Trophoblast cell (in vitro differentiated cells and primary cell): ENCODE measurements at regions not wholly inside any gene's neighbourhood (a gene's known extent, or its start where the extent isn't known, plus 50 kb on each side); places are given as distances from the start of the nearest gene placed in this dataset.

Experiments
- DNase-seq, 2 donors: peaks; one replicate each; pipeline ENCODE4 v3.0.0-alpha.2; 2016
- H2AFZ ChIP-seq: 2 replicates; pipeline ENCODE4 v1.6.1; 2013; ENCODE audit warnings: low read length, moderate library complexity, mild to moderate bottlenecking; ENCODE audit not compliant: insufficient read depth, poor library complexity
- H2AK5ac ChIP-seq: 2 replicates; pipeline ENCODE4 v1.6.1; 2013; ENCODE audit warnings: mild to moderate bottlenecking, low read length
- H2BK120ac ChIP-seq: 2 replicates; pipeline ENCODE4 v1.6.1; 2013; ENCODE audit warnings: low read length, mild to moderate bottlenecking, moderate library complexity; ENCODE audit not compliant: insufficient read depth, poor library complexity
- H2BK12ac ChIP-seq: 2 replicates; pipeline ENCODE4 v1.6.1; 2013; ENCODE audit warnings: mild to moderate bottlenecking, low read length, moderate library complexity
- H2BK5ac ChIP-seq: 2 replicates; pipeline ENCODE4 v1.6.1; 2013; ENCODE audit warnings: low read length, low read depth, moderate library complexity, mild to moderate bottlenecking; ENCODE audit not compliant: poor library complexity
- H3K14ac ChIP-seq: 2 replicates; pipeline ENCODE4 v1.6.1; 2013; ENCODE audit warnings: mild to moderate bottlenecking, low read length
- H3K18ac ChIP-seq: 2 replicates; pipeline ENCODE4 v1.6.1; 2013; ENCODE audit warnings: mild to moderate bottlenecking, low read length
- H3K23ac ChIP-seq: 2 replicates; pipeline ENCODE4 v1.6.1; 2013; ENCODE audit warnings: low read length
- H3K27ac ChIP-seq: 2 replicates; pipeline ENCODE4 v1.5.1; 2013; ENCODE audit warnings: low read depth, mild to moderate bottlenecking, inconsistent platforms, low read length, moderate library complexity
- H3K27me3 ChIP-seq: 2 replicates; pipeline ENCODE4 v1.6.1; 2013; ENCODE audit warnings: inconsistent platforms, mild to moderate bottlenecking, low read length, moderate library complexity; ENCODE audit not compliant: insufficient read depth
- H3K36me3 ChIP-seq, 2 experiments: 1 replicate in 1 of 2; 2 replicates in 1 of 2; pipeline ENCODE4 v1.6.1; 2013; ENCODE audit warnings: low read length in 2 of 2, mild to moderate bottlenecking in 2 of 2, moderate library complexity in 1 of 2; ENCODE audit not compliant: insufficient read depth in 2 of 2, control insufficient read depth in 1 of 2
- H3K4ac ChIP-seq: 2 replicates; pipeline ENCODE4 v1.6.1; 2013; ENCODE audit warnings: low read depth, mild to moderate bottlenecking, low read length, moderate library complexity
- H3K4me1 ChIP-seq, 2 experiments: 1 replicate in 1 of 2; 2 replicates in 1 of 2; pipeline ENCODE4 v1.6.1; 2013; ENCODE audit warnings: low read length in 2 of 2, mild to moderate bottlenecking in 2 of 2, moderate library complexity in 1 of 2; ENCODE audit not compliant: insufficient read depth in 2 of 2, control insufficient read depth in 1 of 2
- H3K4me2 ChIP-seq: 2 replicates; pipeline ENCODE4 v1.6.1; 2013; ENCODE audit warnings: inconsistent platforms, mild to moderate bottlenecking, low read length, moderate library complexity
- H3K4me3 ChIP-seq: 2 replicates; pipeline ENCODE4 v1.5.1; 2013; ENCODE audit warnings: mild to moderate bottlenecking, low read depth, low read length, inconsistent platforms
- H3K79me1 ChIP-seq: one replicate; pipeline ENCODE4 v1.6.1; 2013; ENCODE audit warnings: low read length
- H3K79me2 ChIP-seq: 2 replicates; pipeline ENCODE4 v1.6.1; 2013; ENCODE audit warnings: low read length, mild to moderate bottlenecking; ENCODE audit not compliant: control insufficient read depth, insufficient read depth, poor library complexity
- H3K9ac ChIP-seq: 2 replicates; pipeline ENCODE4 v1.6.1; 2013; ENCODE audit warnings: mild to moderate bottlenecking, low read length
- H3K9me3 ChIP-seq: 2 replicates; pipeline ENCODE4 v1.6.1; 2013; ENCODE audit warnings: low read depth, mild to moderate bottlenecking, control low read depth, inconsistent platforms, low read length; ENCODE audit not compliant: insufficient read depth
- H4K12ac ChIP-seq: 2 replicates; pipeline ENCODE4 v1.6.1; 2013; ENCODE audit warnings: low read depth, mild to moderate bottlenecking, low read length, moderate library complexity
- H4K8ac ChIP-seq: 2 replicates; pipeline ENCODE4 v1.6.1; 2013; ENCODE audit warnings: low read depth, mild to moderate bottlenecking, low read length, moderate library complexity
- H4K91ac ChIP-seq: one replicate; pipeline ENCODE4 v1.6.1; 2013; ENCODE audit warnings: low read depth, mild to moderate bottlenecking, low read length, moderate library complexity
- WGBS: extraction: QIAGEN DNeasy Blood & Tissue Kit; methylation state at CpG from one replicate; pipeline ENCODE4 v1.1.7; 2013; ENCODE audit warnings: missing lambda C conversion rate; ENCODE audit not compliant: insufficient read length, insufficient coverage; ENCODE audit errors: extremely low coverage; 5-methylcytosine and 5-hydroxymethylcytosine counted together

DNA sequence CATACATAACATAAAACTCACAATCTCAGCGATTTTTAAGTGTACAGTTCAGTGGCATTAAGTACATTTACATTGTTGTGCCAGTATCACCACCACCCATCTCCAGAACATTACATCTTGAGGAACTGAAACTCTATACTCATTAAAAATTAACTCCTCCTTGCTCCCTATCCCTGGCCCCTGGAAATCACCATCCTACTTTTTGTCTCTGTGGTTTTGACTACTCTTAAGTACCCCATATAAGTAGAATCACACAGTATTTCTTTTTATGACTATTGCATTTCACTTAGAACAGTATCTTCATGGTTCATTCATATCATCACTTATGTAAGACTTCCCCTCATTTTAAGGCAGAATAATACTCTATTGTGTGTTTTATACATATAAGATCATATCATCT is 1108.1 kb downstream of the GRIK2 start:
- Histone ChIP-seq H3K14ac (no peak overlapping the region), H4K91ac (no peak overlapping the region), H3K4me2 (no peak overlapping the region), H2BK5ac (no peak overlapping the region), H3K4me3 (no peak overlapping the region), H3K36me3 (no peaks in the 10 kb centered on the region), H2BK12ac (no peak overlapping the region), H2AK5ac (no peak overlapping the region), H3K27ac (no peak overlapping the region), H4K12ac (no peak overlapping the region), H2AFZ (no peak overlapping the region), H3K79me1 (no peaks in the 10 kb centered on the region), H3K4ac (no peak overlapping the region), H3K4me1 (no peaks in the 10 kb centered on the region), H2BK120ac (no peak overlapping the region), H3K79me2 (no peaks in the 10 kb centered on the region), H3K27me3 (no peaks in the 10 kb centered on the region), H3K18ac (no peak overlapping the region), H3K23ac (no peak overlapping the region), H4K8ac (no peak overlapping the region), H3K9ac (no peak overlapping the region), H3K9me3 (no peaks in the 10 kb centered on the region)
- DNase-seq = no peak
- WGBS = no CpG with 5 or more reads among the region's 1 CpG

DNA sequence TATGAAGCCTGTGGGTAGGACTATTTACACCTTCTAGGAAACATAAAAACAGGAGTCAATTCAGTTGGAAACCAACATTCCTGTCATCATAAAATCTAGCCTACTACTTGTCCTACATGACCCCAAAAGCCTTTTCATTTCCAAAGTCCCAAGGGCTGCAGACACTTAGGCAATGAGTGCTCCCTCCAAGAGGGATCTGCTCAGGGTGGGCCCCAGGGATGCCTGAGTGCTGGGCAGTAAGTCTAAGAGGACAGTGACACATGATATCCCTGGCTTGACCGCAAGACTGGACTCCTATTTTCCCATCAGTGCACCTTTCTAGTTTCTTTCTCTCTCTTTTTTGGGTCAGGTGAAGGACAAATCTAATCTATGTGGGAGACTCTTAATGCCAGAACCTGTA is 1101.3 kb downstream of the GRIK2 start:
- no peak overlapping the region for H3K9ac ChIP-seq
- H2AFZ ChIP-seq = no peak overlapping the region
- H3K27me3 ChIP-seq = no peaks in the 10 kb centered on the region
- no peaks in the 10 kb centered on the region for H3K79me2 ChIP-seq
- H3K18ac ChIP-seq = no peak overlapping the region
- H2AK5ac ChIP-seq = no peak overlapping the region
- H2BK120ac ChIP-seq = no peak overlapping the region
- H4K12ac ChIP-seq = no peak overlapping the region
- H3K79me1 ChIP-seq = no peaks in the 10 kb centered on the region
- H3K23ac ChIP-seq = no peak overlapping the region
- no peak overlapping the region for H3K4me3 ChIP-seq
- no peak overlapping the region for H3K4ac ChIP-seq
- no CpG with 5 or more reads among the region's 1 CpG for WGBS
- DNase-seq = no peak
- H3K36me3 ChIP-seq = no peaks in the 10 kb centered on the region
- no peak overlapping the region for H4K8ac ChIP-seq
- H3K27ac ChIP-seq = no peak overlapping the region
- no peaks in the 10 kb centered on the region for H3K9me3 ChIP-seq
- no peak overlapping the region for H2BK5ac ChIP-seq
- H3K14ac ChIP-seq = no peak overlapping the region
- no peak overlapping the region for H4K91ac ChIP-seq
- no peak overlapping the region for H3K4me2 ChIP-seq
- H2BK12ac ChIP-seq = no peak overlapping the region
- H3K4me1 ChIP-seq = no peaks in the 10 kb centered on the region

DNA sequence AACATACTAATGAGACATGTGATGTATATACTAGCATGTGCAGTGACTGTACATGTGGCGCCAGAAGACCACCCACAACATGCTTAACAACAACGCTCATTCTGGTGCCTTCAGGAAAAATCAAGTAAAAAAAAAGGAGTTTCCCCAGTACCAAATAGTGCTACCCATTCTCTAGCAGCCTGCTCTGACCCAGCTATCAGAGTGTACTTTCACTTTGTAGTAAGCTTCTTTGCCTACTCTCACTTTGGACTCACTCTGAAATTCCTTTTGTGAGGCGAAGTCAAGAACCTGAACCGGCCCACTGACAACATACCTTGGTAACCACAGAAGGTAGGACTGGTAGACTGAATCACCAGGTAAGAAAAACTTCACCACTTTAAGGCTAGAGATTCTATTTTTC is 1100.0 kb downstream of the GRIK2 start:
- Histone ChIP-seq H3K9me3 (no peaks in the 10 kb centered on the region), H3K4me3 (no peak overlapping the region), H3K4me2 (no peak overlapping the region), H3K79me1 (no peaks in the 10 kb centered on the region), H3K23ac (no peak overlapping the region), H3K36me3 (no peaks in the 10 kb centered on the region), H2BK5ac (no peak overlapping the region), H3K4ac (no peak overlapping the region), H2BK12ac (no peak overlapping the region), H4K8ac (no peak overlapping the region), H2BK120ac (no peak overlapping the region), H2AK5ac (no peak overlapping the region), H3K9ac (no peak overlapping the region), H3K4me1 (no peaks in the 10 kb centered on the region), H3K27me3 (no peaks in the 10 kb centered on the region), H3K14ac (no peak overlapping the region), H4K12ac (no peak overlapping the region), H3K18ac (no peak overlapping the region), H3K27ac (no peak overlapping the region), H4K91ac (no peak overlapping the region), H3K79me2 (no peaks in the 10 kb centered on the region), H2AFZ (no peak overlapping the region)
- WGBS = no CpG with 5 or more reads among the region's 4 CpGs
- no peak for DNase-seq

DNA sequence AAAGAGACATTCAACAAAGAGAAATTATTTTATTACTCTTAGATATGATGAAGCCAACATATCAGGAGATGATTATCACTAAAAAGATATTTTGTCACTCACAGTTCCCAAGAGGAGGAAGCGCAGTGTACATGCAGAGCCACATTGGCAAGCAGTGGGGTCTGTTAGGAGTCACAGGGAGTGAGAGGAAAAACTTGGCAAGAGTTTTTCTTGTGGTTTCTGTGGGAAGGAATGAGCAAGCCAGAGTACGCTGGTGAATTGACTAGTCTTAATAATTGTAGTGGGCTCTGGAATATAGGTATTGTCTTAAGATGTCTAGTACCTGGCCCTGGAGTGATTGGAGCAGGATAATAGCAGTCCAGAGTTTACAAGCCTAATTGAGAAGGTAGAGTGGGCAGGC is 1095.2 kb downstream of the GRIK2 start:
- H3K4me2 ChIP-seq = no peak overlapping the region
- H3K23ac ChIP-seq = no peak overlapping the region
- H4K12ac ChIP-seq = no peak overlapping the region
- H2BK120ac ChIP-seq = no peak overlapping the region
- H3K9ac ChIP-seq = no peak overlapping the region
- no peak overlapping the region for H3K18ac ChIP-seq
- no peak overlapping the region for H4K8ac ChIP-seq
- H3K9me3 ChIP-seq = no peaks in the 10 kb centered on the region
- no peak overlapping the region for H4K91ac ChIP-seq
- H3K36me3 ChIP-seq = no peaks in the 10 kb centered on the region
- no peak overlapping the region for H2BK5ac ChIP-seq
- H3K4me1 ChIP-seq = no peaks in the 10 kb centered on the region
- no peak overlapping the region for H2AFZ ChIP-seq
- no peak for DNase-seq
- no CpG with 5 or more reads among the region's 2 CpGs for WGBS
- H2AK5ac ChIP-seq = no peak overlapping the region
- H3K4ac ChIP-seq = no peak overlapping the region
- H2BK12ac ChIP-seq = no peak overlapping the region
- H3K14ac ChIP-seq = no peak overlapping the region
- no peak overlapping the region for H3K27ac ChIP-seq
- no peaks in the 10 kb centered on the region for H3K27me3 ChIP-seq
- H3K79me1 ChIP-seq = no peaks in the 10 kb centered on the region
- H3K4me3 ChIP-seq = no peak overlapping the region
- no peaks in the 10 kb centered on the region for H3K79me2 ChIP-seq
